Stomach (tissue), 8 donors: ENCODE measurements at regions not wholly inside any gene's neighbourhood (a gene's known extent, or its start where the extent isn't known, plus 50 kb on each side); places are given as distances from the start of the nearest gene placed in this dataset.
"Not testable (repeated sequence)": the region's sequence is repeated elsewhere in the genome, so short reads cannot be mapped to it uniquely, and the experiment has no call there.

Experiments used
- DNase-seq, 2 donors: peaks; one replicate each; pipeline versions ENCODE4 v3.0.0 to v3.0.0-alpha.2; 2013 to 2019
- H3K27ac ChIP-seq, 5 donors: fragments of 200-600 bp in 4 of 5; sonication (generic) in 4 of 5; one replicate each; pipeline ENCODE4 v1.5.1; 2013 to 2019; ENCODE audit warnings: mild to moderate bottlenecking in 1 of 5, moderate library complexity in 1 of 5
- H3K27me3 ChIP-seq, 3 donors: fragments of 200-600 bp; sonication (generic); one replicate each; pipeline ENCODE4 v1.5.1; 2017 to 2019; ENCODE audit warnings: mixed run types in 1 of 3
- H3K36me3 ChIP-seq, 4 donors: fragments of 200-600 bp; sonication (generic); 1 replicate in 3 of 4; 2 replicates in 1 of 4; pipeline ENCODE4 v1.5.1; 2016 to 2019
- H3K4me1 ChIP-seq, 4 donors: fragments of 200-600 bp; sonication (generic); one replicate each; pipeline ENCODE4 v1.5.1; 2016 to 2019
- H3K4me3 ChIP-seq, 4 donors: fragments of 200-600 bp; sonication (generic) in 3 of 4; one replicate each; pipeline ENCODE4 v1.5.1; 2016 to 2019; ENCODE audit warnings: mild to moderate bottlenecking in 1 of 4
- H3K9me3 ChIP-seq, 4 donors: fragments of 200-600 bp; sonication (generic); one replicate each; pipeline ENCODE4 v1.5.1; 2016 to 2019
- CTCF ChIP-seq, 7 experiments: fragments of 450-650 bp in 4 of 7; fragments of 200-600 bp in 3 of 7; sonication (generic) in 3 of 7; IDR thresholded peaks; one replicate each; pipeline ENCODE4 v1.5.1; 2016 to 2019; ENCODE audit warnings: antibody characterized with exemption in 7 of 7, control low read depth in 2 of 7, mild to moderate bottlenecking in 1 of 7
- EP300 ChIP-seq: sonication (generic); formaldehyde crosslinking; IDR thresholded peaks from one replicate; pipeline ENCODE4 v1.6.1; 2017; ENCODE audit warnings: antibody characterized with exemption
- POLR2A ChIP-seq, 4 donors: fragments of 450-650 bp; IDR thresholded peaks; one replicate each; pipeline ENCODE4 v1.6.1; 2016; ENCODE audit warnings: antibody characterized with exemption in 4 of 4, control low read depth in 2 of 4, mild to moderate bottlenecking in 1 of 4, moderate library complexity in 1 of 4
- POLR2AphosphoS5 ChIP-seq, 3 donors: sonication (generic); formaldehyde crosslinking; IDR thresholded peaks; one replicate each; pipeline ENCODE4 v1.6.1; 2016; ENCODE audit warnings: antibody characterized with exemption in 3 of 3
- WGBS, 5 donors: extraction: QIAGEN DNeasy Blood & Tissue Kit in 3 of 5; methylation state at CpG; one replicate each; pipeline versions ENCODE4 v1.1.5 to v1.1.7; 2013 to 2018; 5-methylcytosine and 5-hydroxymethylcytosine counted together
- intact Hi-C: fragments of 100-400 bp; cut with DNase I; formaldehyde crosslinking; loops from one replicate; pipeline ENCODE4 v1.15.1; 2023; ENCODE audit warnings: low total_unique reads
- donor health status: healthy with polysubstance abuse.
- donor health status: Bipolar disorder and iron deficiency.
- donor health status: healthy.

GRCh38 chr16:22659933-22660332, 149.2 kb downstream of the NPIPB5 start:
- intact Hi-C loops, result no loop called here
- Histone ChIP-seq H3K9me3 (peaks cover 0 to 3% (median 0%) of the 10 kb centered on the region in 4 donors), H3K36me3 (no peaks in the 10 kb centered on the region), H3K4me1 (no peaks in the 10 kb centered on the region), H3K27ac (no peak overlapping the region), H3K4me3 (no peak overlapping the region), H3K27me3 (peaks cover 0 to 52% (median 18%) of the 10 kb centered on the region in 3 donors)
- no peak for DNase-seq
- WGBS, 5 donors, result 63 to 71% (median 67%) methylated on average over 4 of the region's 4 CpGs
- TF ChIP-seq EP300 (no peak), CTCF (IDR thresholded peaks at IDR 0.05) (no peak), POLR2A (IDR thresholded peaks at IDR 0.05) (no peak), POLR2AphosphoS5 (IDR thresholded peaks at IDR 0.05) (no peak)

GRCh38 chr16:22660441-22661160, 149.9 kb downstream of the NPIPB5 start:
- Histone ChIP-seq H3K9me3 (peaks cover 0 to 3% (median 0%) of the 10 kb centered on the region in 4 donors), H3K4me3 (no peak overlapping the region), H3K4me1 (no peaks in the 10 kb centered on the region), H3K27me3 (peaks cover 0 to 52% (median 18%) of the 10 kb centered on the region in 3 donors), H3K36me3 (no peaks in the 10 kb centered on the region), H3K27ac (no peak overlapping the region)
- 86 to 90% (median 89%) methylated on average over 5 of the region's 5 CpGs for WGBS, 5 donors
- TF ChIP-seq POLR2A (IDR thresholded peaks at IDR 0.05), result no peak
- TF ChIP-seq EP300, result no peak
- no peak for TF ChIP-seq POLR2AphosphoS5 (IDR thresholded peaks at IDR 0.05)
- no peak for TF ChIP-seq CTCF (IDR thresholded peaks at IDR 0.05)
- intact Hi-C loops, result no loop called here
- no peak for DNase-seq

- no peaks in the 10 kb centered on the region for H3K4me1 ChIP-seq
- DNase-seq, result no peak
- WGBS, 5 donors, result 79 to 88% (median 82%) methylated on average over 7 of the region's 7 CpGs
- H3K27me3 ChIP-seq, result peaks cover 0 to 55% (median 18%) of the 10 kb centered on the region in 3 donors
- no peaks in the 10 kb centered on the region for H3K36me3 ChIP-seq
- peaks cover 0 to 3% (median 0%) of the 10 kb centered on the region in 4 donors for H3K9me3 ChIP-seq
- intact Hi-C loops, result no loop called here
- H3K4me3 ChIP-seq, result no peak overlapping the region
- TF ChIP-seq CTCF (IDR thresholded peaks at IDR 0.05), result no peak
- no peak for TF ChIP-seq POLR2A (IDR thresholded peaks at IDR 0.05)
- TF ChIP-seq EP300, result no peak
- TF ChIP-seq POLR2AphosphoS5 (IDR thresholded peaks at IDR 0.05), result no peak
- H3K27ac ChIP-seq, result no peak overlapping the region
Observed at GRCh38 chr16:22661161-22661647, 150.5 kb downstream of the NPIPB5 start.

- intact Hi-C loops, H3K27ac ChIP-seq, H3K4me3 ChIP-seq, H3K36me3 ChIP-seq, H3K4me1 ChIP-seq, H3K9me3 ChIP-seq, DNase-seq: not testable (repeated sequence)
- WGBS, 5 donors, result 64 to 81% (median 71%) methylated on average over 1 of the region's 1 CpG
- peaks cover 0 to 57% (median 18%) of the 10 kb centered on the region in 3 donors for H3K27me3 ChIP-seq
Observed at GRCh38 chr16:22662958-22663357, 151.0 kb upstream of the HS3ST2 start.
